ENCODE measurements at regions not wholly inside any gene's neighbourhood (a gene's known extent, or its start where the extent isn't known, plus 50 kb on each side); places are given as distances from the start of the nearest gene placed in this dataset.

DNA sequence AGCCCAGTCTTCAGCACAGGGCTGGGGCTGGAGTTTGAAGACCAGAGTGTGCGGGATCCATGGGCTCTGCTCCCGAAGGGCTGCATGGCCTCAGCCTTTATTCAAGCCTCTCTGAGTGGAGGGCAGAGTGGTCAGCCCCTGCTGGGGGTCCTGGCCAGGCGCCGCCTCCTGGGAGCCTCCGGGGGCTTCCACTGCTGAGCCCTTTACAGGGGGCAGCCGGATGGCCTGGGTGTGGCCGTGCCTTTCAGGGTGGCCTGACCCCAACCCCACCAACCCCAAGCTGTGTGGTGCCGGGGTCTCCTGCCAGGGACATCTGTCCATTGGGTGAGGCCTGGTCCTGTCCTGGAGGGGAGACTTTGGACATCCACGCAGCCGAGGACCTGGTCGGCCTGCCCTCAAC, 76.0 kb upstream of the SLCO4A1 start:
- intact Hi-C loops (cut with DNase I; ENCODE audit: low total_unique reads): no loop called here
- TF ChIP-seq POLR2A (IDR thresholded peaks at IDR 0.05) (no peak), CTCF (IDR thresholded peaks at IDR 0.05) (no peak)
- H3K4me3 ChIP-seq (ENCODE audit: low read depth, poor library complexity, severe bottlenecking): no peak overlapping the region
- no peak for DNase-seq (ENCODE audit: low spot score in 2 of 2)
- 89 to 92% methylated on average over 3 to 6 of the region's 11 CpGs for WGBS, 2 donors

DNA sequence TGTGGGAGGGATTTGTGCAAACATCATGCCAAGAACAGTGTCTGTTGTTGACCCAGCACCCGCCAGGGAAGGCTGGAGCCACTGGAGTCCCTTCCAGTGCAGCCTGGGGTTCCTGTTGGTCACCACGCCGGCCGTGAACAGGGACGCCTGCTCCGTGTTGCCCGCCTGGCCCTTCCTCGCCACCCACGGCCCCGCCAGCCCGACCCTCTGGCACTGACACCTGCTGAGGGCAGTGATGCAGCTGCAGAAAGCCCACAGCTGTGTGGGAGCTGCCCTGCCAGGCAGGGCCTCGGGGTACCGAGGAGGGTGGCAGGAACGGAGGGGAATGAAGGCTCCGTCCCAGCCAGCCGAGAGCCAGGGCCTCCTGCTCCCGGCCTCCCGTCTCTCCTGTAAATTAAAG, 75.5 kb upstream of the SLCO4A1 start:
- intact Hi-C loops (cut with DNase I; ENCODE audit: low total_unique reads): no loop called here
- TF ChIP-seq CTCF (IDR thresholded peaks at IDR 0.05): no peak
- no peak for TF ChIP-seq POLR2A (IDR thresholded peaks at IDR 0.05)
- 77 to 83% methylated on average over 17 to 18 of the region's 18 CpGs for WGBS, 2 donors
- DNase-seq (ENCODE audit: low spot score in 2 of 2): no peak
- H3K4me3 ChIP-seq (ENCODE audit: low read depth, poor library complexity, severe bottlenecking): no peak overlapping the region

GRCh38 chr20:62567246-62568044, 74.9 kb upstream of the SLCO4A1 start:
- intact Hi-C loops (cut with DNase I; ENCODE audit: low total_unique reads): no loop called here
- DNase-seq (ENCODE audit: low spot score in 2 of 2): no peak
- TF ChIP-seq POLR2A (IDR thresholded peaks at IDR 0.05): no peak
- no peak for TF ChIP-seq CTCF (IDR thresholded peaks at IDR 0.05)
- no peak overlapping the region for H3K4me3 ChIP-seq (ENCODE audit: low read depth, poor library complexity, severe bottlenecking)
- WGBS, 2 donors: 67 to 75% methylated on average over 24 of the region's 25 CpGs

DNA sequence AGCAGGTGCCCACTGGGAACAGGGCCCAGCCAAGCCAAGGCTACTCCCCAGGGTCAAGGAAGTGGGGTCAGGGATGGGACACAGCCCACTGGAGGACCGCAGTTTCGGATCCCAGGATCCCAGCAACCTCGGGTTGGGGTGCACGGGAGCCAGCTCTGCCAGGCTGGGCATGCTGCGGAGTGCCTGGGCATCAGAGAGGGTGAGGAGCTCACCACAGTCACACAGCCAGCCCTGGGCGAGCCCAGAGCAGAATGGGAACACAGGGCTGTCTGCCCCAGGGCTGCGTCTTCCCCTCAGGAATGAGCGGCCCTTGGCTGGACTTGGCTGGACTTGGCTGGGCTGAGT, 74.3 kb upstream of the SLCO4A1 start:
- TF ChIP-seq CTCF (IDR thresholded peaks at IDR 0.05) (no peak), POLR2A (IDR thresholded peaks at IDR 0.05) (no peak)
- WGBS, 2 donors: 79% methylated on average over 6 to 8 of the region's 8 CpGs
- H3K4me3 ChIP-seq (ENCODE audit: low read depth, poor library complexity, severe bottlenecking): no peak overlapping the region
- no peak for DNase-seq (ENCODE audit: low spot score in 2 of 2)
- intact Hi-C loops (cut with DNase I; ENCODE audit: low total_unique reads): no loop called here

- WGBS, 2 donors: 79 to 84% methylated on average over 18 to 19 of the region's 19 CpGs
- intact Hi-C loops (cut with DNase I; ENCODE audit: low total_unique reads): no loop called here
- DNase-seq (ENCODE audit: low spot score in 2 of 2): no peak
- TF ChIP-seq CTCF (IDR thresholded peaks at IDR 0.05) (no peak), POLR2A (IDR thresholded peaks at IDR 0.05) (no peak)
- H3K4me3 ChIP-seq (ENCODE audit: low read depth, poor library complexity, severe bottlenecking): no peak overlapping the region
These were observed 72.7 kb upstream of the SLCO4A1 start for GRCh38 chr20:62569615-62570014.

- 67 to 71% methylated on average over 5 of the region's 5 CpGs for WGBS, 2 donors
- DNase-seq (ENCODE audit: low spot score in 2 of 2): no peak
- intact Hi-C loops (cut with DNase I; ENCODE audit: low total_unique reads): no loop called here
- H3K4me3 ChIP-seq (ENCODE audit: low read depth, poor library complexity, severe bottlenecking): no peak overlapping the region
- TF ChIP-seq POLR2A (IDR thresholded peaks at IDR 0.05) (no peak), CTCF (IDR thresholded peaks at IDR 0.05) (no peak)
These were observed 71.9 kb upstream of the SLCO4A1 start for GRCh38 chr20:62570403-62570802.

Measured in lower leg skin (tissue), 4 donors.